Glomerular endothelial cell (primary cell): ENCODE measurements at regions not wholly inside any gene's neighbourhood (a gene's known extent, or its start where the extent isn't known, plus 50 kb on each side); places are given as distances from the start of the nearest gene placed in this dataset.
A peak's percentile ranks its signal among the peaks of the same experiment; 100 is the strongest.

Experiments used
- DNase-seq: peaks from one replicate; pipeline ENCODE4 v3.0.0-alpha.2; 2011; ENCODE audit warnings: low read depth, low spot score; ENCODE audit errors: extremely low read depth

DNA sequence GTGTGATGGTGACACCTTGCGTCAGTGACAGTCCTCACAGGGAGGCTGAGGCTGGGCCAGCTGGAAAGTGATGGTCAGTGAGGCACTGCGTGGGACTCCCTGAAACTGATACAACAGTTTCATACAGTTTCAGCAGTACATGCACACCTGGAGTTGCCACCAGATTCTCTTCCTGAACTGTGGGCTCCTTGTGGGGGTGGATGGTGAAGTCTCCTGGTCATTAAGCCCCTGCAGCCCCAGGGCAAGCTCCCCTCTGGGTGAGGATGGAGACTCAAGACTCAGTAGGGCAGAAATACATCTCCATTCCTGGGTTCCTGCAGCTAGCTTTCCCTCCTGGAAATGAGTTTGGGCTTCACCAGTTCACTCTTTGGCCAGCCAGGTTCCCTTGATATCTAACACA, 392.7 kb downstream of the UQCRFS1 start:
- DNase-seq = no peak

DNA sequence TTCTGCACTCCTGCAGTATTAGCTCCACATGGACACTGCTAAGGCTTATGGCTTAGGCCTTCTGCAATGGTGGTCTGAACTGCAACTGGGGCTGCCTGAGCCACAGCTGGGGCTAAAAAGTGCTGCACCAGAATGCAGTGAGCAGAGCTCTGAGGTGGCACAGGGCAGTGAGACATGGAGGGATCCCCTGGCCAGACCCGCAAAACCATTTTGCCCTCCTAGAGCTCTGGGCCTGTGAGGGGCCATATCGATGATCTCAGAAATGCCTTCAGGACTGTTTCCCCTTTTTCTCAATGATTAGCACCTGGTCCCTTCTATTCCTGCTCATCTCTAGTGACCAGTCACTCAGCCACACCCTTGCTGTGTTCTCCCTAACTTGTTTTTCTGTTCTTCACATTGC, 397.7 kb downstream of the UQCRFS1 start:
- DNase-seq = no peak

DNA sequence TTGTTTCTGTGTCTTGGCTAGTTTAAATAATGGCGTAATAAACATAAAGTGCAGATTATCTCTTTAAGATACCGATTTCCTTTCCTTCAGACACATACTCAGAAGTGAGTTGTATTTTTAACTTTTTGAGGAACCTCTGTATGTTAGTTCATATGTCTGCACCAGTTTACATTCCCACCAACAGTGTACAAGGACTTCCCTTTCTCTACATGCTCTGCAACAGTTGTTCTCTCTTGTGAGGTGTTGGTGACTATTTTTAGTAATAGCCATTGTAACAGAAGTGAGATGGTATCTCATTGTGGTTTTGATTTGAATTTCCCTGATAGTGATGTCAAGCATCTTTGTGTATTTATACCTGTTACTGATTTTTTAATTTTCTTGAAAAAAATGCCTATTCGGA, 418.6 kb downstream of the UQCRFS1 start:
- DNase-seq = no peak

DNA sequence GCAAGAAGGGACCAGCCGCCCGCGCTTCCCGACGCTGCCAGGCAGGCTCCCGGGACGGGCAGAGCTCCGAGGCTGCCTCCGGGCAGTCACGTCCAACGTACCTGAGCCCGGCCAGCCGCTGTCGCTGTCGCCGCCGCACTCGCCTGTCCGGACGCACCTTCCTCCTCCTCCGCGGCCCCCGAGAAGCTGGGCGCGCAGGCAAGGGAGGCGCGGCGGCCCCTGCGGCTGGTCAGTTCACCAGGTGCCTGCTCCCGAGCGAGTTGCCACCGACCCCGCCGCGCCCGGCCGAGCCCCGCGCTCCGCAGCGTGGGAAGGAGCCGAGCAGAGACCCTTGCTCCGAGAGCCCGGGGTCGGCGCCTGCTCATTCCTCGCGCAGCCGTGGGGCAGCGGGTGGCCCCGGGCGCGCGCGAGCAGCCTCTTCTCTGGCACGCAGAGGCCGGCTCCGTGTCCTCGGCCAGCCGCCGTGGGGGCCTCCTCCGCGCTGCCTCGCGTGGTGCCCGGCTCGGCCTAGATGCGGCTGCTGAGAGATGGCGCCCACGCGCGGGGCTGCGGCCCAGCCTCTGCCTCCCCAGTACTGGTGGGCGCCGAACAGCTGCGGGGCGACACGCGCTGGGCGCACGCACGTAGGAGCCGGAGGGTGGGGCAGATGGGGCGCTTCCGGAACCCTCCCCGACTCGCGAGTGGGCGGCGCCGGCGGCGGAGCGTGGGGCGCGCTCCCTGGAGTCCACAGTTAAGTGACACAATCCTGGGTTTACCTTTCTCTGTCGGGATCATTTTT, 419.4 kb downstream of the UQCRFS1 start:
- no peak for DNase-seq

DNA sequence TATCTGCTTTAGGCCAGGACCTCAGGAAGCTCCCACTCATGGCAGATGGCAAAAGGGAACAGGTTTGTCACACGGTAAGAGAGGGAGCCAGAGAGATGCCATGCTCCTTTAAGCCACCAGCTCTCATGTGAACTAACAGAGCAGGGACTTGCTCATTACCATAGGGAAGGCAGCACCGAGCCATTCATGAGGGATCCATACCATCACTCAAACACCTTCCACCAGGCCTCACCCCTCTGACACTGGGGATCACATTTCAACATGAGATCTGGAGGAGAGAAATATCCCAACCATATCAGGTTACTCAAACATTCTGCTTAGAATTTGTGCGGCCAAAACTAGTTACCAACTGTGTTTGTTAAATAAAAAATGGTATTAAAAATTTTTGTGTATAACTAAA, 427.0 kb downstream of the UQCRFS1 start:
- no peak for DNase-seq

DNA sequence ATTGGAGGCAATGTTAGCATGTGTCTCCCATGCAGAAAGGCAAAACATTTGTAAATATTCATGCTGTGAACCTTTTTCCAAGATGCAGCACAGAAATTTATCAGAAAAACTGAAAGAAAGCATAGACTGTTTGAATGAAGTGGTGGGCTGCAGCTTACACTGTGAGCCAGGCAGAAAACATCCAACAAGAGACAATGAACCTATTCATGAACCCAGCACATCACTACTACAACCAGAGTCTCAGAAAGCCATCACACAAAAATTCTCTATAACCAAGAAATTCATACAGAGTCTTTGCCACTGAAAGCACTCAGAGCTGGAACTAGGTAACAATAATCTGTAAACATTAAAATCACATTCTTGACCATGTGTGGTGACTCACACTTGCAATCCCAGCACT, 448.9 kb downstream of the UQCRFS1 start:
- DNase-seq = no peak

DNA sequence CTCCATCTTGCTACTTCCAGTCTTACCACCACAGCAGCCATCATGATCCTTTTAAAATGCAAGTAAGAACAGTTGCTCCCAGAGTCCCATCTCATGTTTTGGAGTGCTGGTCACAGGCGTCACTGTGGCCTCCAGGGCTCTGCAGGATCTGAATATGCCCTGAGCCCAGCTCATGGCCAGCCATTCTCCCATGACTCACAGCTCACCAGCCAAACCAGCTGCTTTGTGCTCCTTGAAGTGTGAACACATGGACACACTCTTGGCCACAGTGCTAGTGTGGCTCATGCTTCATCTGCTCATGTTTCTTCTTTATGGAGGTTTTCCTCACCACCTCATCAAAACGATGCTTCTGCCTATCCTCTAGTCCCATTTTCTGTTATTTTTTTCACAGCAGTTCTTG, 466.5 kb downstream of the UQCRFS1 start:
- DNase-seq = no peak

- no peak for DNase-seq
These were observed 468.0 kb downstream of the UQCRFS1 start for GRCh38 chr19:28744943-28745342.

GRCh38 chr19:28744014-28744413, 468.9 kb downstream of the UQCRFS1 start:
- no peak for DNase-seq

DNA sequence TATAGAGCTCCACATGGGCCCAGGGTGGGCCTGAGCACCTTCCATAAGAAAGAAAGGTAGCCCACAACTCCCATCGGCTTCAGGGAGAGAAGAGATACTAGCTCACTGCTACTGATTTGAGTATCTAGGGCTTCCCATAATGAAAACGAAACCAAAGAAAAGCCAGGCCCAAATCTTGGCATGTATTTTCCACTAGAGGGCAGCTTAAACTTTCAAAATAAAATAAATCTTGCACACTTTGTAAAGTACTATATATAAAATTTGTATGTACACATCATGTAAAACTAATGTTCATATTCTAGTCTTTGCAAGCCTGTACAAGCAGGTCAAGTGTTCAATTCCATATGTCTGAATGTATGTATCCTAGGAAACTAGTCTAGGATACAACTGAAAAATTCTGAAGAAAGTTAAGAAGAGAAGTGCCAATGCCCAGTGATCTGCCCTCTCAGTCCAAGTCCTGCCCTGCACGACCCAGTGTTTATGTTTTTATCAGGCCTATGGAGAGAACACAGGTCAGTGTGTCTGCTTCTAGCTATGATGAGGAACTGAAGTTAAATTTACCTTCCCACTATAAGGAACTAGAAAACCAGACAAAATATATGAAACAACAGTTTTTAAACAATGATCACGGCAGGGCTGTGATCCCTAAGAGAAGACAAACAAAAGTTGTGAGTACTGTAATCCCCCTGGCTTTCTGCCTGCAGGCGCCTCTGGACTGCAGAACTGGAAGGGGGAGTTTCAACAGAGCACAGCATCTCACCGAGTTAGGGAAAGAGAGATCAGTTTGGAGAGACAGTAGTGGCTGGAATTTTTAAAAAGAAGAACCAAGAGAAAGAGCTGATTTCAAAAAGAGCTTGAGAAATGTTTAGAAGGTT, 475.7 kb downstream of the UQCRFS1 start:
- no peak for DNase-seq

DNA sequence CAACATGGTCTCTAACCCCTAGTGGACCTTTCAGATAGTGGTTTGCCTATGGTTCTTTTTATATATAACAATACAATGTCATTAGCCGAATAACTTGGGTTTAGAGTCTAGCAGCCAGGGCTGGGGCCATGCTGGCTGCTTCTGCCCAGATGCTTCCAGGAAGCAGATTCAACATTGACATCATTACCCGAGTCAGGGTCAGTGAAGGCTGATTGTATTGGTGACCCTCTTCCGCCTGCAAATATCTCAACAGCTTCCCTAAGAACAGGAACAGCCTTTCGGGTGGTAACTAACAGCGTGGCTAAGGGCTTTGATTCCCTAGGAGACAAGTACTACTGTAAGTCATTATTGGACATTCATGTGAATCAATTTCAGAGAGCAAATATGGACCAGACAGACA, 476.4 kb downstream of the UQCRFS1 start:
- DNase-seq = no peak

GRCh38 chr19:28731577-28731976, 481.4 kb downstream of the UQCRFS1 start:
- DNase-seq = no peak

DNA sequence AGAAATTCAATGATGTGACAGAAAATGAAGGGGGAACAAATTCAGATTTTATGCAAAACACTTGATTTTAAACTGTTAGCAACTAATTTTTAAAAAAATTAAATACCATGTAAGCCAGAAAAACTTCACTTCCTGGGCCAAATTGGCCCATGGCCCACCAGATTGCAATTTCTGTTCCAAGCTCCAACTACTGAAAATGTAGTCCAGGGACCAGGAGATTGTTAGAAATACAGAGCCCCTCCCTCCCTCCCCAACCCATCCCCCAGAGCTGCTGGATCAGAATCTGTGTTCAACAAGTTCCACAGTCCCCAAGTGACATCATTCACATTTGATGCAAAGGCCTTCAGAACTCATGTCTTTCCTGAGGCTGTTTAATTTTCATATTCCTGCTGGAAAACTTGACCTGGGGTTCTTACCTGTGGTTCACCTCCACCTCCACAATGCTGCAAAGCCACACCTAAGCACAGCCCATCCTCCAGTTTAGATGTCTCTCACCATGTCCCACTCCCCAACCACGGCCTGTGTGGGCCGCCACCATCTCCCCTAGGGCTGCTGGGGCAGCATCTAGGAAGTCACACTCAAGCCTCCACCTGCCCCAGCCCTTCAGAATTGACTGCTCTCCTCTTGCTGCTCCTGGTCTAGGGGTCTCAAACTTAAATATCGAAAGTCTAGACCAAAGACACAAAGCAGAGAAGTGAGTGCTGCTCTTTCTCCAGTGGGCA, 482.0 kb downstream of the UQCRFS1 start:
- no peak for DNase-seq

DNA sequence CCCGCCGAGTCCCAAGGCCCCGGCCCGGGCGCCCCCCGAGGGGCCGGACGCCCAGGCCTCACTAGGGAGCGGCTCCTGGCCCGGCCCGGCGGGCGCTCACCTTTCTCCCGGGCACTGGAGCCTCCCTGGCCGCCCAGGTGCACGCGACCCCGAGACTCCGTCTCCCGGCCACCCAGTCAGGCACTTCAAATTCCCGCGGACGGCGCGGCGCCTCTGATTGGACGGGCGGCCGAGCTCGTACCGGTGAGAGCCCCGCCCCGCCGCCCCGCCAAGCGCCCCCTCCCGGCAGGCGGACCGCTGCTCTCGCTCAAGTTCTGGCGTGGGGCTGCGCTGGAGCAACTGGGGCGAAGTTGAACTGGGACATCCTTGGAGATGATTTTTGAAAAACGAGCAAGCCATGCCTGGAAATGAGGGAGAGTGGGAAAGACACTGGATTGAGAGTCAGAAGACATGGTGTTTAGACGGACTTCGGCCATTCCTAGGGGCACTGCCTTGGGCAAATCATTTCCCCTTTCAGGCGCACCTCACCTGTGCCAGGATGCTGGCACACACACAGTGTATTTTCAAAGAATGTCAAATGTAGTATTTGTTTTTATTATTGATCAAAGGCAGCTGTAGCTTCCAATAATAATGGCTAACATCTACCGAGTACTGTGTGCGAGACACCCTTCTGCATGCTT, 485.3 kb downstream of the UQCRFS1 start:
- no peak for DNase-seq

DNA sequence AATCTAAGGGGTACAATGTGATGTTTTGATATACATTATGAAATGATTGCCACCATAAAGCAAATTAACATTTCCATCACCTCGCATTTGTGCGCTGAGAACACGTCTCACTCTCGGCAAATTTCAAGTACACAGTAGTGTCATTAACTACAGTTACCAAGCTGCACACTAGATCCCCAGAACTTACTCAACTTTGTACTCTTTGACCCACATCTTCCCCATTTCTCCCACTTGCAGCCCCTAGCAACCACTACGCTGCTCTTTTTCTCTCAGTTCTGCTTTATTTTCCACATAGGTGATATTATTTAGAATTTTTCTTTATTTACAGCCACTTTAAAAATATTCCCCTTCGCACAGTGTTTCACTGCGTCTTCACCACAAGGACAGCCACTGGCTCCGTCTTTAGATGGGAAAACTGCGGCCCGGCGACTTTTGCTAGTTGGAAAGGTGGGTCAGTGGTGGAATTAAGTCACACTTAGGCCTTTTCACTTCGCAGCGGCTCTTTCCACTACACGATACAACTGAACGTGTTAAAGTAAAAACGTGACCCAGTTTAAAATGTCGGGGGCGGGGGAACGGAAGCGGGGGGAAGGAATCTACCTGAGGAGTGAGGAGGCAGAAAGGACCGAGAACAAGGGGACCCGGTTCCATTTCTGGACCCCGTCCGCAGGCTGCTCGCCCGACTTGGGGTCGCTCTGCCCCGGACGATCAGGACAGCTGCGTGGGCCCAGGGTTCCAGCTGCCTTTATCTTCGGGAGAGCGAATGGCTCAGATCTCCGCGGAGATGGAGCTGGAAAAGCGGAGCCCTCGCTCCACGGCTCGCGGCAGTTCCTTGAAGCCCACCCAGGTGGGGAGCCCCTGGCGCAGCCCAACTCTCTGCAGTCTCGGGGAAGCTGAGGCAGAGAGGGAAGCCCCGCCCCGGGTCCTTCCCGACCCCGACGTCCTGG, 486.1 kb downstream of the UQCRFS1 start:
- DNase-seq = no peak

GRCh38 chr19:28718909-28719308, 494.0 kb downstream of the UQCRFS1 start:
- DNase-seq = no peak

DNA sequence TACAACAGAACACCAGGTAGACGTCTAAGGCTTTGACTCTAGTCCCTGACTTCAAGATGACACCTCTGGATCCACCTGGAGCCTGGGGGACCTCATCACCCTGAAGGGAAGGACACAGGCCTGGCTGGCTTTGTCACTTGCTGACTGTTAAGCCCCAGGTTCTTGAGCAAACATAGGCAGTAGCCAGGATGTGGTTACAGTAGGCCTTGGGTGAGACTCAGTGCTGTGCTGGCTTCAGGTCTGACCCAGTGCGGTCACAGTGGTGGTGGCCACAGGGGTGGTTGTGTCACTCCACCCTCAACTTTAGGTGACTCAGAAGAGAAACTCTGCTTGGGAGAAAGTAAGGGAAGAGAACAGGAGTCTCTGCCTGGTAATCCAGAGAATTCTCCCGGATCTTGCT, 497.8 kb downstream of the UQCRFS1 start:
- DNase-seq = no peak

DNA sequence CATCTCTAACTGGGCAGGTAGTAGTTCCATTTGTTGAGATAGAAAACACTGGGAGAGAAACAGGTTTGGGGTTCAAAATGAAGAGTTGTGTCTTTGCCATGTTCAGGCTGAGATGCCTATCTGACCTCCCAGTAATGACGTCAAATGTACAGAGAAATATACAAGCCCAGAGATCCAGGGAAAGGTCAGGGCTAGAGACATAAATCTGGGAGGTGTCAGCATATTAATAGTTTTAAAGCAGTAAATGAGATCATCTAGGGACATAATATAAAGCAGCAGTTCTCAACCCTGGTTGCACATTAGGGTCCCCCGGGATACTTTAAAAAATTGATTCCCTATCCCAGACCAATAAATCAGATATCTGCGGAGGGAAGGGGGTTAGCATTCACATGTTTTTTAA, 501.5 kb downstream of the UQCRFS1 start:
- DNase-seq = no peak

DNA sequence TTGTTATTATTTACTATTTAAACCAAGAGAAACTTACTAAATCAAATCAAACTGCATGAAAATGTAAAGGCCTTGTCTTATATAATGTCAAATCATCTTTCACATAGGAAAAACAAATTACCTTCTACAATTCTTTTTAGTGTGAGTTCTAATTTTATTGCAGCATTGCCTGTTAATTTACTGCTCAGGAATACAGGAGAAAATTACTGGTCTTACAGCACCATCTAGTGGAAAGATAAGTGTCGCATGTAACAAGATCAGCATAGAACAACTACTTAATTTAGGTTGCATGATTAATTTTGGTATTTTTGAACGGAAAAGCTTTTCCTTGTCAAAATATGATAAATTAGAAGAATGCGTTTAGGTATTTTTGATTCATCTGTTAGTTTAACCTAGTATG, 502.7 kb downstream of the UQCRFS1 start:
- peak; percentile 31 for DNase-seq

GRCh38 chr19:28706693-28707092, 506.3 kb downstream of the UQCRFS1 start:
- no peak for DNase-seq
